ENCODE measurements at regions not wholly inside any gene's neighbourhood (a gene's known extent, or its start where the extent isn't known, plus 50 kb on each side); places are given as distances from the start of the nearest gene placed in this dataset.

- TF ChIP-seq CTCF (IDR thresholded peaks at IDR 0.05): no peak
- no peak for TF ChIP-seq POLR2A (IDR thresholded peaks at IDR 0.05)
- no peak for TF ChIP-seq POLR2AphosphoS5 (IDR thresholded peaks at IDR 0.05)
These were observed 69.9 kb upstream of the PDE10A start for GRCh38 chr6:165732696-165733488.
